Smooth muscle cell (in vitro differentiated cells): ENCODE measurements at regions not wholly inside any gene's neighbourhood (a gene's known extent, or its start where the extent isn't known, plus 50 kb on each side); places are given as distances from the start of the nearest gene placed in this dataset.

Experiments used
- DNase-seq: peaks from one replicate; lab custom pipeline; 2025; ENCODE audit not compliant: unreplicated experiment; lab: John Stamatoyannopoulos, UW
- H2AFZ ChIP-seq: fragments of 200-600 bp; sonication (generic); 2 replicates; pipeline ENCODE4 v1.6.0; 2016; ENCODE audit warnings: antibody characterized with exemption, low read depth, mild to moderate bottlenecking
- H3F3A ChIP-seq: fragments of 200-600 bp; sonication (generic); 2 replicates; pipeline ENCODE4 v1.6.0; 2017; ENCODE audit warnings: antibody characterized with exemption, low read depth
- H3K27ac ChIP-seq: fragments of 200-600 bp; sonication (generic); 2 replicates; pipeline ENCODE4 v1.5.1; 2016; ENCODE audit warnings: low read depth, mild to moderate bottlenecking
- H3K27me3 ChIP-seq: fragments of 200-600 bp; sonication (generic); 2 replicates; pipeline ENCODE4 v1.6.1; 2016; ENCODE audit warnings: low read depth, mild to moderate bottlenecking
- H3K36me3 ChIP-seq: fragments of 200-600 bp; sonication (generic); 2 replicates; pipeline ENCODE4 v1.5.1; 2016; ENCODE audit warnings: low read depth
- H3K4me1 ChIP-seq: fragments of 200-600 bp; sonication (generic); 2 replicates; pipeline ENCODE4 v1.5.1; 2016; ENCODE audit warnings: low read depth
- H3K4me2 ChIP-seq: fragments of 200-600 bp; sonication (generic); 2 replicates; pipeline ENCODE4 v1.6.0; 2016; ENCODE audit warnings: mild to moderate bottlenecking
- H3K4me3 ChIP-seq: fragments of 200-600 bp; sonication (generic); 2 replicates; pipeline ENCODE4 v1.5.1; 2016; ENCODE audit warnings: mild to moderate bottlenecking
- H3K79me2 ChIP-seq: fragments of 200-600 bp; sonication (generic); 2 replicates; pipeline ENCODE4 v1.6.0; 2016; ENCODE audit warnings: low read depth, mild to moderate bottlenecking
- H3K9ac ChIP-seq: fragments of 200-600 bp; sonication (generic); 2 replicates; pipeline ENCODE4 v1.6.0; 2016; ENCODE audit warnings: low read depth
- H3K9me3 ChIP-seq: fragments of 200-600 bp; sonication (generic); replicated peaks from 2 replicates; pipeline ENCODE4 v1.5.1; 2016; ENCODE audit warnings: low read depth
- H4K20me1 ChIP-seq: fragments of 200-600 bp; sonication (generic); 2 replicates; pipeline ENCODE4 v1.6.0; 2016; ENCODE audit warnings: low read depth
- WGBS: methylation state at CpG from one replicate; pipeline ENCODE4 v1.1.7; 2016; ENCODE audit warnings: low lambda C conversion rate; 5-methylcytosine and 5-hydroxymethylcytosine counted together
- TF ChIP-seq, protein P1 (sequence below): fragments of 200-600 bp; sonication (generic); IDR thresholded peaks from 2 replicates; pipeline ENCODE4 v1.5.1; 2017; ENCODE audit warnings: borderline replicate concordance, mild to moderate bottlenecking, antibody characterized with exemption; ENCODE audit not compliant: insufficient read depth, poor library complexity, severe bottlenecking

GRCh38 chr4:125988464-125988863, 673.7 kb downstream of the FAT4 start:
- Histone ChIP-seq H3K27me3 (no peaks in the 10 kb centered on the region), H3K27ac (no peak overlapping the region), H3K9ac (no peak overlapping the region), H4K20me1 (no peaks in the 10 kb centered on the region), H3K4me2 (no peak overlapping the region), H3K79me2 (no peaks in the 10 kb centered on the region), H3K9me3 (no peaks in the 10 kb centered on the region), H3K4me3 (no peak overlapping the region), H3F3A (no peaks in the 10 kb centered on the region), H3K36me3 (no peaks in the 10 kb centered on the region), H3K4me1 (no peaks in the 10 kb centered on the region), H2AFZ (no peak overlapping the region)
- TF ChIP-seq, protein P1, sequence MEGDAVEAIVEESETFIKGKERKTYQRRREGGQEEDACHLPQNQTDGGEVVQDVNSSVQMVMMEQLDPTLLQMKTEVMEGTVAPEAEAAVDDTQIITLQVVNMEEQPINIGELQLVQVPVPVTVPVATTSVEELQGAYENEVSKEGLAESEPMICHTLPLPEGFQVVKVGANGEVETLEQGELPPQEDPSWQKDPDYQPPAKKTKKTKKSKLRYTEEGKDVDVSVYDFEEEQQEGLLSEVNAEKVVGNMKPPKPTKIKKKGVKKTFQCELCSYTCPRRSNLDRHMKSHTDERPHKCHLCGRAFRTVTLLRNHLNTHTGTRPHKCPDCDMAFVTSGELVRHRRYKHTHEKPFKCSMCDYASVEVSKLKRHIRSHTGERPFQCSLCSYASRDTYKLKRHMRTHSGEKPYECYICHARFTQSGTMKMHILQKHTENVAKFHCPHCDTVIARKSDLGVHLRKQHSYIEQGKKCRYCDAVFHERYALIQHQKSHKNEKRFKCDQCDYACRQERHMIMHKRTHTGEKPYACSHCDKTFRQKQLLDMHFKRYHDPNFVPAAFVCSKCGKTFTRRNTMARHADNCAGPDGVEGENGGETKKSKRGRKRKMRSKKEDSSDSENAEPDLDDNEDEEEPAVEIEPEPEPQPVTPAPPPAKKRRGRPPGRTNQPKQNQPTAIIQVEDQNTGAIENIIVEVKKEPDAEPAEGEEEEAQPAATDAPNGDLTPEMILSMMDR: no peak
- no peak for DNase-seq
- 96% methylated on average over 1 of the region's 1 CpG for WGBS

DNA sequence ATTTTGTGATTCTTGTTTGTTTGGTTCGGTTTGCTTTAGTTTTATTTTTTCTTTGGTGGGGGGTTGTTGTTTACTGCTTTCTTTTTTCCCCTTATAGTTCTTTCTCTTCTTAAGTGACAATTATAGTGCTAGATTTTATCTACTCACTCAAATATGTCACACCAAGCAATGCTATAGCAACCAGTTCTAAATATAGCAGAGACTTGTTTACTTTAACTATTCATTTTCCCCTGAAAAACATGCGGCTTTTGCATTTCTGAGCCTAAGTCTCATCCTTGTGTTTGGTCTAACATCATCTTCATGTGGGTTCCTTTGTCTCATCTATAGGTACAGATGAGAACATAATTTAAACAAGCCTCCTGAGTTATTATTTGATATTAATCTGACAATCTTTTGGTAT, 676.6 kb downstream of the FAT4 start:
- no peaks in the 10 kb centered on the region for H4K20me1 ChIP-seq
- peak overlapping the region; percentile 0 for H3K4me2 ChIP-seq
- no peaks in the 10 kb centered on the region for H3K79me2 ChIP-seq
- H2AFZ ChIP-seq: no peak overlapping the region
- H3K27me3 ChIP-seq: no peaks in the 10 kb centered on the region
- no peaks in the 10 kb centered on the region for H3K36me3 ChIP-seq
- H3K9me3 ChIP-seq: no peaks in the 10 kb centered on the region
- no peak overlapping the region for H3K4me3 ChIP-seq
- H3K4me1 ChIP-seq: no peaks in the 10 kb centered on the region
- 68% methylated on average over 2 of the region's 2 CpGs for WGBS
- H3F3A ChIP-seq: no peaks in the 10 kb centered on the region
- H3K9ac ChIP-seq: no peak overlapping the region
- H3K27ac ChIP-seq: no peak overlapping the region
- TF ChIP-seq, protein P1: no peak
- DNase-seq: no peak

- Histone ChIP-seq H3K36me3 (no peaks in the 10 kb centered on the region), H3K27me3 (peaks cover 5% of the 10 kb centered on the region), H3F3A (no peaks in the 10 kb centered on the region), H3K4me1 (no peaks in the 10 kb centered on the region), H3K27ac (no peak overlapping the region), H3K4me2 (no peak overlapping the region), H4K20me1 (no peaks in the 10 kb centered on the region), H3K79me2 (no peaks in the 10 kb centered on the region), H2AFZ (no peak overlapping the region), H3K9me3 (no peaks in the 10 kb centered on the region), H3K4me3 (no peak overlapping the region), H3K9ac (no peak overlapping the region)
- TF ChIP-seq, protein P1: no peak
- 95% methylated on average over 2 of the region's 2 CpGs for WGBS
- no peak for DNase-seq
Measured at GRCh38 chr4:125992891-125993290, 678.1 kb downstream of the FAT4 start.

DNA sequence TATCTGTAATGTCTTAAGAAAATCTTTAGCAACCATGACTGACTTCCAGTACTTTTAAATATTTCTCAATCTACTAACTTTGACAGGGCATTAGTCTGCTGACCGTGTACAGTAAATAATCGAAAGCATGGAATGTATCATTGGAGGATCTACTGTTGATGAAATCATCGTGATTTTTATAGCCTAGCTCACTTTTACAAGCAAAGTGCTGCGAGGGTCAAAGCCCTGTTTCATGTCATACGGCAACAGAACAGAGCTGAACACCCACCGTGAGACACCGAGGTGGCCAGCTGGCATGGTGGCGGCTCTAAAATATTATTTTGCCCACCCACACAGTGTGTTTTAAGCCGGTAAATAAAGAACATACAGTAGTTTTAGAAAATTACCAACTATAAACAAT, 679.3 kb downstream of the FAT4 start:
- Histone ChIP-seq H2AFZ (peak overlapping the region; percentile 79), H3F3A (no peaks in the 10 kb centered on the region), H3K4me3 (peak overlapping the region; percentile 9), H3K4me1 (no peaks in the 10 kb centered on the region), H3K27ac (no peak overlapping the region), H3K4me2 (peak overlapping the region; percentile 75), H3K79me2 (no peaks in the 10 kb centered on the region), H3K36me3 (no peaks in the 10 kb centered on the region), H3K27me3 (peaks cover 9% of the 10 kb centered on the region), H4K20me1 (no peaks in the 10 kb centered on the region), H3K9me3 (no peaks in the 10 kb centered on the region), H3K9ac (no peak overlapping the region)
- DNase-seq: no peak
- WGBS: 32% methylated on average over 9 of the region's 9 CpGs
- TF ChIP-seq, protein P1: no peak
